Body of pancreas (tissue), 4 donors: ENCODE measurements at regions not wholly inside any gene's neighbourhood (a gene's known extent, or its start where the extent isn't known, plus 50 kb on each side); places are given as distances from the start of the nearest gene placed in this dataset.

ENCODE experiments used
- POLR2A ChIP-seq, 3 donors: fragments of 450-650 bp; IDR thresholded peaks; one replicate each; pipeline ENCODE4 v1.6.1; 2016; ENCODE audit warnings: antibody characterized with exemption in 3 of 3, mild to moderate bottlenecking in 2 of 3
- TF ChIP-seq, protein P1 (sequence below), 7 experiments: fragments of 450-650 bp in 4 of 7; fragments of 200-600 bp in 3 of 7; sonication (generic) in 3 of 7; IDR thresholded peaks; one replicate each; pipeline ENCODE4 v1.5.1; 2016 to 2019; ENCODE audit warnings: antibody characterized with exemption in 7 of 7

DNA sequence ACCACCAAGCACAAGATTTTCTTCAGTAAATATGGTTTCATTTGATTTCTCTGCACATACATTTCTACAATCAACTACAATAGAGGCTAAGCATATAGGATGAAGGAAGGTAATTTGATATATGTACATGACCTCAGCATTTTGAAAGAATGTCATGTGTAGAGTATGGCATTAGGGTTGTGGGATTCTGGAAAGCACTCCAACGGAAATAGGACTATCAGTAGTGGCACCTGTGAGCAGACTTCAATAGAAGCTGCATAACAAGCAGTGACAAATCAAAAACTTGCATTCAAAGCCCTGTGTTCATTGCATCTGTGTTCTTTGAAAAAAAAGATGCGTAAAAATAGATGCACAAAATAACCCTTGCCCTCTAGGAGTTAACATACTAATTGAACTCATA, 57.5 kb upstream of the EYA4 start:
- TF ChIP-seq, protein P1, sequence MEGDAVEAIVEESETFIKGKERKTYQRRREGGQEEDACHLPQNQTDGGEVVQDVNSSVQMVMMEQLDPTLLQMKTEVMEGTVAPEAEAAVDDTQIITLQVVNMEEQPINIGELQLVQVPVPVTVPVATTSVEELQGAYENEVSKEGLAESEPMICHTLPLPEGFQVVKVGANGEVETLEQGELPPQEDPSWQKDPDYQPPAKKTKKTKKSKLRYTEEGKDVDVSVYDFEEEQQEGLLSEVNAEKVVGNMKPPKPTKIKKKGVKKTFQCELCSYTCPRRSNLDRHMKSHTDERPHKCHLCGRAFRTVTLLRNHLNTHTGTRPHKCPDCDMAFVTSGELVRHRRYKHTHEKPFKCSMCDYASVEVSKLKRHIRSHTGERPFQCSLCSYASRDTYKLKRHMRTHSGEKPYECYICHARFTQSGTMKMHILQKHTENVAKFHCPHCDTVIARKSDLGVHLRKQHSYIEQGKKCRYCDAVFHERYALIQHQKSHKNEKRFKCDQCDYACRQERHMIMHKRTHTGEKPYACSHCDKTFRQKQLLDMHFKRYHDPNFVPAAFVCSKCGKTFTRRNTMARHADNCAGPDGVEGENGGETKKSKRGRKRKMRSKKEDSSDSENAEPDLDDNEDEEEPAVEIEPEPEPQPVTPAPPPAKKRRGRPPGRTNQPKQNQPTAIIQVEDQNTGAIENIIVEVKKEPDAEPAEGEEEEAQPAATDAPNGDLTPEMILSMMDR (IDR thresholded peaks at IDR 0.05), result no peak
- no peak for TF ChIP-seq POLR2A (IDR thresholded peaks at IDR 0.05)
